Heart left ventricle (tissue), 13 donors: ENCODE measurements at regions not wholly inside any gene's neighbourhood (a gene's known extent, or its start where the extent isn't known, plus 50 kb on each side); places are given as distances from the start of the nearest gene placed in this dataset.

ENCODE experiments used
- POLR2A ChIP-seq, 2 donors: fragments of 450-650 bp; IDR thresholded peaks; one replicate each; pipeline ENCODE4 v1.6.1; 2017; ENCODE audit warnings: antibody characterized with exemption in 2 of 2, mild to moderate bottlenecking in 2 of 2, moderate library complexity in 2 of 2
- TF ChIP-seq, protein P1 (sequence below), 12 donors: fragments of 200-600 bp; sonication (generic) in 4 of 12; IDR thresholded peaks; one replicate each; pipeline versions ENCODE4 v1.5.0 to v1.8.0; 2018 to 2022; ENCODE audit warnings: antibody characterized with exemption in 12 of 12, mild to moderate bottlenecking in 5 of 12
- donor health status: ischemic (EF 13 %, LVEDD 7.1; RV severe dilation, severe dysfunction).
- donor health status: DM: no; HTN: yes; CAD: no.
- donor health status: DM: no; HTN: no; CAD: no.
- donor health status: ischemic (EF 25% LVEDD 6.9; RV normal size, moderate dysfunction).
- donor health status: ischemic (EF 25% LVEDD 5.7; RV mildly dilated, moderate dysfunction).
- donor health status: ischemic (EF 35%, LVEDD 5.7; RV mildly dilated, moderate dysfunction).
- donor health status: nonischemic (EF 11% LVEDD 7.7; RV severe dilation, severe dysfunction).
- donor health status: DM: yes; HTN: yes; CAD: no.
- donor health status: PGD.
- donor health status: ischemic (EF 29% LVEDD 5.4; RV normal size, mild dysfunction).
- donor health status: nonischemic (EF 23%, LVEDD 6.1; RV moderate dilation, normal function).

DNA sequence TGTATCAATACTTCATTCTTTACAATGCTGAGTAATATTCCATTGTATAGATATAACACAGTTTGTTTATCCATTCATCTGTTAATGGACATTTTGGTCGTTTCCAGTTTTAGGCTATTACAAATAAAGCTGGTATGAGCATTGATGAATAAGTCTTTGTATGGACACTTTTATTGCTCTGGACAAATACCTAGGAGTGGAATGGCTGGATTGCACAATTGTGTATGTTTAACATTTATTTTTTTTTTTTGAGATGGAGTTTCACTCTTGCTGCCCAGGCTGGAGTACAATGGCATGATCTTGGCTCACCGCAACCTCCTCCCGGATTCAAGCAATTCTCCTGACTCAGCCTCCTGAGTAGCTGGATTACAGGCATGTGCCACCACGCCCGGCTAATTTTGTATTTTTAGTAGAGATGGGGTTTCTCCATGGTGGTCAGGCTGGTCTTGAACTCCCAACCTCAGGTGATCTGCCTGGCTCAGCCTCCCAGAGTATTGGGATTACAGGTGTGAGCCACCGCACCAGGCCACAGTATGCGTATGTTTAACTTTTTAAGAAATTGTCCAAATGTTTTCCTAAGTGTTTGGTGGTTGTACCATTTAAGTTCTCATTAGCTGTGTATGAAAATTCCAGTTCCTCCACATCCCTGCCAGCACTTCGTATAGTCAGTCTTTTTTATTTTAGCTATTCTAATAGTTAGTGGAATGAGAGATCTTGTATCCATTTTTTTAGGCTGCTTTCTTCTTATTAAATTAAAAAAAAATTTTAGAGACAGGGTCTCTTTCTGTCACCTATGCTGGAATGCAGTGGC is 194.9 kb upstream of the HAAO start:
- TF ChIP-seq, protein P1, sequence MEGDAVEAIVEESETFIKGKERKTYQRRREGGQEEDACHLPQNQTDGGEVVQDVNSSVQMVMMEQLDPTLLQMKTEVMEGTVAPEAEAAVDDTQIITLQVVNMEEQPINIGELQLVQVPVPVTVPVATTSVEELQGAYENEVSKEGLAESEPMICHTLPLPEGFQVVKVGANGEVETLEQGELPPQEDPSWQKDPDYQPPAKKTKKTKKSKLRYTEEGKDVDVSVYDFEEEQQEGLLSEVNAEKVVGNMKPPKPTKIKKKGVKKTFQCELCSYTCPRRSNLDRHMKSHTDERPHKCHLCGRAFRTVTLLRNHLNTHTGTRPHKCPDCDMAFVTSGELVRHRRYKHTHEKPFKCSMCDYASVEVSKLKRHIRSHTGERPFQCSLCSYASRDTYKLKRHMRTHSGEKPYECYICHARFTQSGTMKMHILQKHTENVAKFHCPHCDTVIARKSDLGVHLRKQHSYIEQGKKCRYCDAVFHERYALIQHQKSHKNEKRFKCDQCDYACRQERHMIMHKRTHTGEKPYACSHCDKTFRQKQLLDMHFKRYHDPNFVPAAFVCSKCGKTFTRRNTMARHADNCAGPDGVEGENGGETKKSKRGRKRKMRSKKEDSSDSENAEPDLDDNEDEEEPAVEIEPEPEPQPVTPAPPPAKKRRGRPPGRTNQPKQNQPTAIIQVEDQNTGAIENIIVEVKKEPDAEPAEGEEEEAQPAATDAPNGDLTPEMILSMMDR (IDR thresholded peaks at IDR 0.05) = no peak
- no peak for TF ChIP-seq POLR2A (IDR thresholded peaks at IDR 0.05)
